ENCODE measurements at regions not wholly inside any gene's neighbourhood (a gene's known extent, or its start where the extent isn't known, plus 50 kb on each side); places are given as distances from the start of the nearest gene placed in this dataset.
"Not testable (repeated sequence)": the region's sequence is repeated elsewhere in the genome, so short reads cannot be mapped to it uniquely, and the experiment has no call there.

- ATAC-seq (ENCODE audit: insufficient number of reproducible peaks, low FRiP score, low read depth) = no peak
- no peak for DNase-seq (ENCODE audit: low spot score)
- Histone ChIP-seq H3K27me3 (replicated peaks; ENCODE audit: insufficient read depth) (no peaks in the 10 kb centered on the region), H3K4me3 (no peak overlapping the region), H3K9me3 (no peaks in the 10 kb centered on the region), H3K27ac (no peak overlapping the region), H3K36me3 (no peaks in the 10 kb centered on the region), H3K4me1 (ENCODE audit: control insufficient read depth in 1 of 2, low read depth in 2 of 2) (peaks cover 0 to 7% of the 10 kb centered on the region in 2 donors)
- TF ChIP-seq CTCF (IDR thresholded peaks at IDR 0.05) = no peak
These were observed 143.0 kb upstream of the ANKRD55 start for GRCh38 chr5:56376128-56376527.

GRCh38 chr5:56375011-56375410 is 141.9 kb upstream of the ANKRD55 start:
- Histone ChIP-seq H3K36me3 (no peaks in the 10 kb centered on the region), H3K27me3 (replicated peaks; ENCODE audit: insufficient read depth) (no peaks in the 10 kb centered on the region), H3K27ac (no peak overlapping the region), H3K9me3 (no peaks in the 10 kb centered on the region), H3K4me1 (ENCODE audit: control insufficient read depth in 1 of 2, low read depth in 2 of 2) (peaks cover 0 to 7% of the 10 kb centered on the region in 2 donors), H3K4me3 (no peak overlapping the region)
- TF ChIP-seq CTCF (IDR thresholded peaks at IDR 0.05) = no peak
- ATAC-seq (ENCODE audit: insufficient number of reproducible peaks, low FRiP score, low read depth) (no peak), DNase-seq (ENCODE audit: low spot score) (no peak)

GRCh38 chr5:56372491-56372890 is 139.4 kb upstream of the ANKRD55 start:
- H3K4me3 ChIP-seq; H3K4me1 ChIP-seq (ENCODE audit: control insufficient read depth in 1 of 2, low read depth in 2 of 2); DNase-seq (ENCODE audit: low spot score); H3K9me3 ChIP-seq; H3K27ac ChIP-seq; ATAC-seq (ENCODE audit: insufficient number of reproducible peaks, low FRiP score, low read depth); H3K27me3 ChIP-seq (replicated peaks; ENCODE audit: insufficient read depth); H3K36me3 ChIP-seq: not testable (repeated sequence)

- H3K36me3 ChIP-seq = no peaks in the 10 kb centered on the region
- TF ChIP-seq CTCF (IDR thresholded peaks at IDR 0.05) = no peak
- ATAC-seq (ENCODE audit: insufficient number of reproducible peaks, low FRiP score, low read depth) = no peak
- no peak for DNase-seq (ENCODE audit: low spot score)
- H3K9me3 ChIP-seq = no peaks in the 10 kb centered on the region
- no peaks in the 10 kb centered on the region for H3K27me3 ChIP-seq (replicated peaks; ENCODE audit: insufficient read depth)
- H3K27ac ChIP-seq = no peak overlapping the region
- H3K4me1 ChIP-seq (ENCODE audit: control insufficient read depth in 1 of 2, low read depth in 2 of 2) = no peaks in the 10 kb centered on the region
- H3K4me3 ChIP-seq = no peak overlapping the region
These were observed 136.3 kb upstream of the ANKRD55 start for GRCh38 chr5:56369361-56369811.

- no peak for DNase-seq (ENCODE audit: low spot score)
- Histone ChIP-seq H3K27me3 (replicated peaks; ENCODE audit: insufficient read depth) (no peaks in the 10 kb centered on the region), H3K4me1 (ENCODE audit: control insufficient read depth in 1 of 2, low read depth in 2 of 2) (no peaks in the 10 kb centered on the region), H3K27ac (no peak overlapping the region), H3K36me3 (no peaks in the 10 kb centered on the region), H3K9me3 (no peaks in the 10 kb centered on the region), H3K4me3 (no peak overlapping the region)
- no peak for ATAC-seq (ENCODE audit: insufficient number of reproducible peaks, low FRiP score, low read depth)
- no peak for TF ChIP-seq CTCF (IDR thresholded peaks at IDR 0.05)
These were observed 134.6 kb upstream of the ANKRD55 start for GRCh38 chr5:56367748-56368147.

- H3K4me1 ChIP-seq (ENCODE audit: control insufficient read depth in 1 of 2, low read depth in 2 of 2) = no peaks in the 10 kb centered on the region
These were observed 133.9 kb upstream of the ANKRD55 start for GRCh38 chr5:56366986-56367385.

More at GRCh38 chr5:56366986-56367385, 133.9 kb upstream of the ANKRD55 start:
- DNase-seq (ENCODE audit: low spot score) (no peak), ATAC-seq (ENCODE audit: insufficient number of reproducible peaks, low FRiP score, low read depth) (no peak)
- no peak overlapping the region for H3K27ac ChIP-seq
- TF ChIP-seq CTCF (IDR thresholded peaks at IDR 0.05) = no peak
- no peaks in the 10 kb centered on the region for H3K36me3 ChIP-seq
- no peaks in the 10 kb centered on the region for H3K9me3 ChIP-seq
- H3K4me3 ChIP-seq = no peak overlapping the region
- no peaks in the 10 kb centered on the region for H3K27me3 ChIP-seq (replicated peaks; ENCODE audit: insufficient read depth)

Measured in thoracic aorta (tissue), 2 donors.